ENCODE measurements at regions not wholly inside any gene's neighbourhood (a gene's known extent, or its start where the extent isn't known, plus 50 kb on each side); places are given as distances from the start of the nearest gene placed in this dataset.

DNA sequence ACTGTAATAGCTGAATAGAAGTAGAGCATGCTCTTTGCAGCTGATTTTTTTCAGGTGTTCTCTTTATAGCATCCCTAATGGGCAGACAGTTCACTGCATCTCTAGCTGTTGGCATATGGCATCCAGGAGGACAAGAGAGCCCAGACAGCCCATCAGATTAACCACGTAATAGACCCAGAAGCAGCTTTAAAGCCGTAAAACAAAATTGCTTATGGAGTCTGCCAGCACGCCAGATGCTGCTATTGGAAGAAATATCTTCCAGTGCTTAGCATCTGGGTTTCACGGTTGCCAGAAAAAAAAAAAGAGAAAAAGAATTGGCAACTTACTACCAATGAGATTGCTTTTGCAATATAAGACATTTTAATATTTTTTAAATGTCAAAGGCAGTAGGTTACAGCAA is 869.4 kb upstream of the NUDT12 start:
- TF ChIP-seq, protein P1, sequence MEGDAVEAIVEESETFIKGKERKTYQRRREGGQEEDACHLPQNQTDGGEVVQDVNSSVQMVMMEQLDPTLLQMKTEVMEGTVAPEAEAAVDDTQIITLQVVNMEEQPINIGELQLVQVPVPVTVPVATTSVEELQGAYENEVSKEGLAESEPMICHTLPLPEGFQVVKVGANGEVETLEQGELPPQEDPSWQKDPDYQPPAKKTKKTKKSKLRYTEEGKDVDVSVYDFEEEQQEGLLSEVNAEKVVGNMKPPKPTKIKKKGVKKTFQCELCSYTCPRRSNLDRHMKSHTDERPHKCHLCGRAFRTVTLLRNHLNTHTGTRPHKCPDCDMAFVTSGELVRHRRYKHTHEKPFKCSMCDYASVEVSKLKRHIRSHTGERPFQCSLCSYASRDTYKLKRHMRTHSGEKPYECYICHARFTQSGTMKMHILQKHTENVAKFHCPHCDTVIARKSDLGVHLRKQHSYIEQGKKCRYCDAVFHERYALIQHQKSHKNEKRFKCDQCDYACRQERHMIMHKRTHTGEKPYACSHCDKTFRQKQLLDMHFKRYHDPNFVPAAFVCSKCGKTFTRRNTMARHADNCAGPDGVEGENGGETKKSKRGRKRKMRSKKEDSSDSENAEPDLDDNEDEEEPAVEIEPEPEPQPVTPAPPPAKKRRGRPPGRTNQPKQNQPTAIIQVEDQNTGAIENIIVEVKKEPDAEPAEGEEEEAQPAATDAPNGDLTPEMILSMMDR (IDR thresholded peaks at IDR 0.05 in 4 of 5, conservative IDR thresholded peaks at IDR 0.05 in 1 of 5) = no peak
- TF ChIP-seq POLR2A (IDR thresholded peaks at IDR 0.05) = no peak
- no peak overlapping the region for H3K27ac ChIP-seq
- H3K4me3 ChIP-seq = no peak overlapping the region
- H3K4me1 ChIP-seq = no peaks in the 10 kb centered on the region
- no peaks in the 10 kb centered on the region for H3K9me3 ChIP-seq
- in situ Hi-C loops (cut with MboI; ENCODE audit: low sequenced_read_pairs in 4 of 4) (no loop called here), intact Hi-C loops (cut with DNase I; ENCODE audit: low total_unique reads) (no loop called here)
- ATAC-seq (no peak), DNase-seq (no peak)
- no peaks in the 10 kb centered on the region for H3K36me3 ChIP-seq
- no peaks in the 10 kb centered on the region for H3K27me3 ChIP-seq

DNA sequence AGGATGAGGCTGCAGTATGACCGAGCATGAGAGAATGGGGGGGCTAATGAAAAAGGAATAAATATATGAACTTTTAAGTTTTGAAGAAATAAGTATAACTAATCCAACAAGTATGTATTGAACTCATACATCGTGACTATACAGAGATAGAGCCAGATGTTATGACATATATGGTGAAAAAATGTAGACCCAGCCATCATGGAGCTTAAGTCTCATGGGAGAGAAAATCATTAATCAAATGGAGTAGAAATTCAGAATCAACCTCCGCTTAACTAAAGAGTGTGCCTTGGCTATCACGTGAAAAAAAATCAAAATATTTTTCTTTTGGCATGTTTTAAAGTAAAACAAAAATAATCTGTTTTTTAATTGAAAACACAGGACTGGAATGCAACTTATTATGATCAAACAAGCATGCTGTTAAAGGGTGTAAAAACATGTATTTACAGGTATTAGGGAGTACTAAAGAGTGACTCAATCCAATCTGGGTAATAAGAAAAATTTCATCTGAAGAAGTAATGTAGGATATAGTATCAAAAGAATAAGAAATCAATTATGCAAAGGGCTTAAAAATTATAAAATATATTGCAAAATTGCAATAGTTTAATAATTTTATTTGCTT is 868.5 kb upstream of the NUDT12 start:
- no peak for DNase-seq
- in situ Hi-C loops (cut with MboI; ENCODE audit: low sequenced_read_pairs in 4 of 4) = no loop called here
- intact Hi-C loops (cut with DNase I; ENCODE audit: low total_unique reads) = no loop called here
- TF ChIP-seq POLR2A (IDR thresholded peaks at IDR 0.05) = no peak
- TF ChIP-seq, protein P1 (IDR thresholded peaks at IDR 0.05 in 4 of 5, conservative IDR thresholded peaks at IDR 0.05 in 1 of 5) = no peak
- Histone ChIP-seq H3K4me3 (no peak overlapping the region), H3K36me3 (no peaks in the 10 kb centered on the region), H3K27ac (no peak overlapping the region), H3K4me1 (no peaks in the 10 kb centered on the region), H3K9me3 (no peaks in the 10 kb centered on the region), H3K27me3 (no peaks in the 10 kb centered on the region)
- ATAC-seq = no peak

DNA sequence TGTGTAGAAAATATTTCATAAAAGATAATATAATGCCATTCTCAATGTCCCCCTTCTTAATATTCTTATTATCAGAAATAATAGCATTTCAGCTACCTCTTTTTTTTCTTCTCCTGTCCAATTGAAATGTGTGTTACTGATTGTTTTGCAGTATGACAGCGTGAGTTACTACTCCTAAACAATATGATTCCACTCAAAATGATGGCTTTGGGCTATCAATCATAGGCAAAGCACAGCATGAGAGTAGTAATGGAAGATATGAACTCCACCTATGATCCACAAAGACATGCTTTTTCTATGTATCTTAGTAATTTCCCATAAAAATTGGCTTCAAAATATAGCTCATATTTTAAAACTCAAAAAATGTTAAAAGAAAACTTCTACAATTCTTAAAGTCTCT is 867.3 kb upstream of the NUDT12 start:
- intact Hi-C loops (cut with DNase I; ENCODE audit: low total_unique reads) = no loop called here
- no peak for DNase-seq

DNA sequence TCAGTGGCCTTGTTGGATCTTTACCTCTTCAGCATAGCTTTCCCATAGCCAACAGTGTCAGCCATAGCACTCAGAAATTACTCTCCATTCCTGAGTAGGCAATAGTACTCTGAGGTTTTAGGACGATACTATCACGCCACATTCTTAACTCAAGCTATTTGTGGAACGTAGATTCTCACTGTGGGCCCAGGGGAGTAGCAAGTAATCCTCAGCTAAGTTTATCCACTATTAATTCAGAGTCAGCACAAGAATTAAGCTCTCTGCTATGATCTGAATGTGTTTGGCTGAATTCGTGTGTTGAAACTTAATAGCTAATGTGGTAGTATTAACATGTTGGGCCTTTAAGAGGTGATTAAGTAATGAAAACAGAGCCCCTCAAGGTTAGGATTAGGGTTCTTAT is 858.8 kb upstream of the NUDT12 start:
- Histone ChIP-seq H3K4me1 (no peaks in the 10 kb centered on the region), H3K36me3 (no peaks in the 10 kb centered on the region), H3K9me3 (no peaks in the 10 kb centered on the region), H3K27ac (no peak overlapping the region), H3K4me3 (no peak overlapping the region), H3K27me3 (no peaks in the 10 kb centered on the region)
- TF ChIP-seq, protein P1 (IDR thresholded peaks at IDR 0.05 in 4 of 5, conservative IDR thresholded peaks at IDR 0.05 in 1 of 5) = no peak
- no peak for TF ChIP-seq POLR2A (IDR thresholded peaks at IDR 0.05)
- in situ Hi-C loops (cut with MboI; ENCODE audit: low sequenced_read_pairs in 4 of 4) = no loop called here
- intact Hi-C loops (cut with DNase I; ENCODE audit: low total_unique reads) = no loop called here
- DNase-seq (no peak), ATAC-seq (no peak)

More for the DNA sequence above, 867.3 kb upstream of the NUDT12 start:
- Histone ChIP-seq H3K9me3 (no peaks in the 10 kb centered on the region), H3K27ac (no peak overlapping the region), H3K4me1 (no peaks in the 10 kb centered on the region), H3K4me3 (no peak overlapping the region), H3K36me3 (no peaks in the 10 kb centered on the region), H3K27me3 (no peaks in the 10 kb centered on the region)
- in situ Hi-C loops (cut with MboI; ENCODE audit: low sequenced_read_pairs in 4 of 4) = no loop called here
- ATAC-seq = no peak
- TF ChIP-seq, protein P1 (IDR thresholded peaks at IDR 0.05 in 4 of 5, conservative IDR thresholded peaks at IDR 0.05 in 1 of 5) = no peak
- TF ChIP-seq POLR2A (IDR thresholded peaks at IDR 0.05) = no peak

DNA sequence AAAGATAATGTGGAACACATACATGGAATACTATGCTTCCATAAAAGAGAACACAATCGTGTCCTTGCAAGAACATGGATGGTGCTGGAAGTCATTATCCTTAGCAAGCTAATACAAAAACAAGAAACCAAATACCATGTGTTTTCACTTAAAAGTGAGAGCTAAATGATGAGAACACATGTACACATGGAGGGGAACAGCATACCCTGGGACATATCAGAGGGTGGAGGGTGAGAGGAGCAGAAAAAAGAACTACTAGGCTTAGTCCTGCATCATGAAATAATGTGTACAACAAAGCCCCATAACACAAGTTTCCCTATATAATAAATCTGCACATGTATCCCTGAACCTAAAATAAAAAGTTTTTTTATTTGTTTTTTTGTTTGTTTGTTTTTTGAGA is 855.5 kb upstream of the NUDT12 start:
- no peaks in the 10 kb centered on the region for H3K27me3 ChIP-seq
- no peak for ATAC-seq
- H3K9me3 ChIP-seq = no peaks in the 10 kb centered on the region
- no peak for DNase-seq
- in situ Hi-C loops (cut with MboI; ENCODE audit: low sequenced_read_pairs in 4 of 4) = no loop called here
- no peak overlapping the region for H3K27ac ChIP-seq
- no peak for TF ChIP-seq POLR2A (IDR thresholded peaks at IDR 0.05)
- TF ChIP-seq, protein P1 (IDR thresholded peaks at IDR 0.05 in 4 of 5, conservative IDR thresholded peaks at IDR 0.05 in 1 of 5) = no peak
- H3K4me1 ChIP-seq = no peaks in the 10 kb centered on the region
- no peak overlapping the region for H3K4me3 ChIP-seq
- intact Hi-C loops (cut with DNase I; ENCODE audit: low total_unique reads) = no loop called here
- H3K36me3 ChIP-seq = no peaks in the 10 kb centered on the region
